ENCODE measurements at regions not wholly inside any gene's neighbourhood (a gene's known extent, or its start where the extent isn't known, plus 50 kb on each side); places are given as distances from the start of the nearest gene placed in this dataset.

GRCh38 chr11:15617126-15617525, 502.4 kb downstream of the INSC start:
- DNase-seq (ENCODE audit: low read depth in 2 of 2), result no peak

- DNase-seq (ENCODE audit: low read depth in 2 of 2), result no peak
Measured at GRCh38 chr11:15618583-15619032, 503.9 kb downstream of the INSC start.

- no peak for DNase-seq (ENCODE audit: low read depth in 2 of 2)
Measured at GRCh38 chr11:15621565-15621964, 506.8 kb downstream of the INSC start.

- no peak for DNase-seq (ENCODE audit: low read depth in 2 of 2)
Measured at GRCh38 chr11:15622231-15622890, 507.6 kb downstream of the INSC start.

GRCh38 chr11:15624701-15625100, 510.0 kb downstream of the INSC start:
- no peak for DNase-seq (ENCODE audit: low read depth in 2 of 2)

- no peak for DNase-seq (ENCODE audit: low read depth in 2 of 2)
Measured at GRCh38 chr11:15625691-15626090, 511.0 kb downstream of the INSC start.

GRCh38 chr11:15627560-15627959, 512.8 kb downstream of the INSC start:
- DNase-seq (ENCODE audit: low read depth in 2 of 2), result no peak

- no peak for DNase-seq (ENCODE audit: low read depth in 2 of 2)
Measured at GRCh38 chr11:15629690-15630321, 515.1 kb downstream of the INSC start.

GRCh38 chr11:15630896-15631295, 516.2 kb downstream of the INSC start:
- DNase-seq (ENCODE audit: low read depth in 2 of 2), result no peak

- no peak for DNase-seq (ENCODE audit: low read depth in 2 of 2)
Measured at GRCh38 chr11:15635521-15635920, 520.8 kb downstream of the INSC start.

GRCh38 chr11:15636521-15637089, 521.9 kb downstream of the INSC start:
- no peak for DNase-seq (ENCODE audit: low read depth in 2 of 2)

- DNase-seq (ENCODE audit: low read depth in 2 of 2), result no peak
Measured at GRCh38 chr11:15638386-15638787, 523.7 kb downstream of the INSC start.

- no peak for DNase-seq (ENCODE audit: low read depth in 2 of 2)
Measured at GRCh38 chr11:15640318-15640717, 525.6 kb downstream of the INSC start.

GRCh38 chr11:15641271-15642045, 526.7 kb downstream of the INSC start:
- no peak for DNase-seq (ENCODE audit: low read depth in 2 of 2)

GRCh38 chr11:15645201-15645600, 530.5 kb downstream of the INSC start:
- DNase-seq (ENCODE audit: low read depth in 2 of 2), result no peak

GRCh38 chr11:15649371-15650104, 534.8 kb downstream of the INSC start:
- DNase-seq (ENCODE audit: low read depth in 2 of 2), result no peak

GRCh38 chr11:15650105-15650938, 535.6 kb downstream of the INSC start:
- peak; percentile 7 to 40 for DNase-seq (ENCODE audit: low read depth in 2 of 2)

- DNase-seq (ENCODE audit: low read depth in 2 of 2), result no peak
Measured at GRCh38 chr11:15651033-15651432, 536.3 kb downstream of the INSC start.

GRCh38 chr11:15651816-15652215, 537.1 kb downstream of the INSC start:
- DNase-seq (ENCODE audit: low read depth in 2 of 2), result no peak

- no peak for DNase-seq (ENCODE audit: low read depth in 2 of 2)
Measured at GRCh38 chr11:15653191-15653710, 538.5 kb downstream of the INSC start.

- no peak for DNase-seq (ENCODE audit: low read depth in 2 of 2)
Measured at GRCh38 chr11:15654451-15654850, 539.7 kb downstream of the INSC start.
